Upper lobe of left lung (tissue), 6 donors: ENCODE measurements at regions not wholly inside any gene's neighbourhood (a gene's known extent, or its start where the extent isn't known, plus 50 kb on each side); places are given as distances from the start of the nearest gene placed in this dataset.

Experiments used
- ATAC-seq, 2 donors: fragments of 200-7000 bp; cut with Tn5 transposase; one replicate each; pipeline ENCODE4 v1.9.1; 2022; ENCODE audit warnings: mild to moderate bottlenecking in 2 of 2, moderate library complexity in 2 of 2; ENCODE audit not compliant: low FRiP score in 2 of 2
- DNase-seq, 2 donors: peaks; one replicate each; pipeline ENCODE4 v3.0.0-alpha.2; 2019 to 2020
- H3K27ac ChIP-seq, 4 donors: fragments of 200-600 bp; sonication (generic); one replicate each; pipeline ENCODE4 v1.5.1; 2016 to 2019
- H3K27me3 ChIP-seq, 4 donors: fragments of 200-600 bp; sonication (generic); one replicate each; pipeline ENCODE4 v1.5.1; 2017 to 2019
- H3K36me3 ChIP-seq, 4 donors: fragments of 200-600 bp; sonication (generic); one replicate each; pipeline ENCODE4 v1.5.1; 2016 to 2019
- H3K4me1 ChIP-seq, 4 donors: fragments of 200-600 bp; sonication (generic); one replicate each; pipeline ENCODE4 v1.5.1; 2018 to 2019
- H3K4me3 ChIP-seq, 4 donors: fragments of 200-600 bp; sonication (generic); one replicate each; pipeline ENCODE4 v1.5.1; 2017 to 2019; ENCODE audit warnings: mild to moderate bottlenecking in 2 of 4, moderate library complexity in 1 of 4
- H3K9me3 ChIP-seq, 4 donors: fragments of 200-600 bp; sonication (generic); one replicate each; pipeline ENCODE4 v1.5.1; 2018 to 2019
- CTCF ChIP-seq, 6 experiments: fragments of 450-650 bp in 4 of 6; fragments of 200-600 bp in 2 of 6; sonication (generic) in 2 of 6; IDR thresholded peaks; one replicate each; pipeline ENCODE4 v1.5.1; 2016 to 2019; ENCODE audit warnings: antibody characterized with exemption in 6 of 6
- EP300 ChIP-seq, 4 donors: sonication (generic); formaldehyde crosslinking; IDR thresholded peaks; one replicate each; pipeline ENCODE4 v1.5.1; 2017; ENCODE audit warnings: antibody characterized with exemption in 4 of 4, control low read depth in 2 of 4
- POLR2A ChIP-seq, 4 donors: fragments of 450-650 bp; IDR thresholded peaks; one replicate each; pipeline ENCODE4 v1.5.1; 2016 to 2017; ENCODE audit warnings: antibody characterized with exemption in 4 of 4, mild to moderate bottlenecking in 2 of 4
- POLR2AphosphoS5 ChIP-seq, 2 donors: sonication (generic); formaldehyde crosslinking; IDR thresholded peaks; one replicate each; pipeline ENCODE4 v1.5.1; 2017; ENCODE audit warnings: antibody characterized with exemption in 2 of 2
- WGBS, 2 donors: methylation state at CpG; one replicate each; pipeline ENCODE4 v1.1.5; 2017 to 2018; 5-methylcytosine and 5-hydroxymethylcytosine counted together
- donor health status: DM: no; HTN: no; CAD: no; lungs with moderate emphysema.
- donor health status: DM: no; HTN: yes; CAD: no; lungs with severe emphysema.

- DNase-seq, result no peak
- no peak overlapping the region for H3K27ac ChIP-seq
- H3K4me3 ChIP-seq, result no peak overlapping the region
- TF ChIP-seq EP300 (IDR thresholded peaks at IDR 0.05) (no peak), POLR2AphosphoS5 (IDR thresholded peaks at IDR 0.05) (no peak), CTCF (IDR thresholded peaks at IDR 0.05) (no peak), POLR2A (IDR thresholded peaks at IDR 0.05) (no peak)
- H3K9me3 ChIP-seq, result no peaks in the 10 kb centered on the region
- no peaks in the 10 kb centered on the region for H3K4me1 ChIP-seq
- H3K27me3 ChIP-seq, result no peaks in the 10 kb centered on the region
- ATAC-seq, result no peak
- H3K36me3 ChIP-seq, result no peaks in the 10 kb centered on the region
These were observed 97.1 kb upstream of the C1orf87 start for GRCh38 chr1:60170709-60171108.

DNA sequence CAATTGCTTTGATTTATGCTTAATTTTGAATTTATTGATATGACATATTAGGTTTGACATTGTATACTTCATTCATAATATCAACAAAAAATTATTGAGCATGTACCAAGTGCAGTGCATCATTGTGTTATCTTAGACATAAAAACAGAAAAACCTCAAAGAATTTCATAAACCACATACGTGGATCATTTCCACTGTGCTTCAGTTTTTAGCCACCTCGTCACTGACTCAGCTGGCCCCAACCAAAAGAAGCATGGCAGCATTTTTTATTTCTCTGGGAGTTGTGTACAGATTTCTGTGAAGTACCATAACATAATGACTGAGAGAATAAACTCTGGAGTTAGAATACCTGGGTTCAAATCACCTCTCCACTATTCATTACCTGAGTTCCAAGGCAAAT, 95.6 kb upstream of the C1orf87 start:
- TF ChIP-seq POLR2A (IDR thresholded peaks at IDR 0.05), result no peak
- TF ChIP-seq POLR2AphosphoS5 (IDR thresholded peaks at IDR 0.05), result no peak
- TF ChIP-seq EP300 (IDR thresholded peaks at IDR 0.05), result no peak
- TF ChIP-seq CTCF (IDR thresholded peaks at IDR 0.05), result no peak
- H3K9me3 ChIP-seq, result no peaks in the 10 kb centered on the region
- H3K4me1 ChIP-seq, result no peaks in the 10 kb centered on the region
- no peak for ATAC-seq
- no peak overlapping the region for H3K27ac ChIP-seq
- no peaks in the 10 kb centered on the region for H3K36me3 ChIP-seq
- WGBS, 2 donors, result 81 to 84% methylated on average over 2 of the region's 2 CpGs
- no peak for DNase-seq
- H3K27me3 ChIP-seq, result no peaks in the 10 kb centered on the region
- H3K4me3 ChIP-seq, result no peak overlapping the region

GRCh38 chr1:60162936-60163335, 89.4 kb upstream of the C1orf87 start:
- ATAC-seq (no peak), DNase-seq (no peak)
- H3K9me3 ChIP-seq, result no peaks in the 10 kb centered on the region
- no peak overlapping the region for H3K4me3 ChIP-seq
- WGBS, 2 donors, result 86 to 87% methylated on average over 2 of the region's 2 CpGs
- H3K4me1 ChIP-seq, result no peaks in the 10 kb centered on the region
- no peak for TF ChIP-seq POLR2AphosphoS5 (IDR thresholded peaks at IDR 0.05)
- TF ChIP-seq CTCF (IDR thresholded peaks at IDR 0.05), result no peak
- TF ChIP-seq POLR2A (IDR thresholded peaks at IDR 0.05), result no peak
- TF ChIP-seq EP300 (IDR thresholded peaks at IDR 0.05), result no peak
- no peaks in the 10 kb centered on the region for H3K27me3 ChIP-seq
- H3K36me3 ChIP-seq, result no peaks in the 10 kb centered on the region
- no peak overlapping the region for H3K27ac ChIP-seq

GRCh38 chr1:60160141-60160540, 86.6 kb upstream of the C1orf87 start:
- Histone ChIP-seq H3K4me1 (no peaks in the 10 kb centered on the region), H3K27me3 (no peaks in the 10 kb centered on the region), H3K4me3 (no peak overlapping the region), H3K36me3 (no peaks in the 10 kb centered on the region), H3K9me3 (no peaks in the 10 kb centered on the region), H3K27ac (no peak overlapping the region)
- ATAC-seq (no peak), DNase-seq (no peak)
- WGBS, 2 donors, result 77 to 87% methylated on average over 2 of the region's 2 CpGs
- no peak for TF ChIP-seq POLR2A (IDR thresholded peaks at IDR 0.05)
- no peak for TF ChIP-seq EP300 (IDR thresholded peaks at IDR 0.05)
- TF ChIP-seq CTCF (IDR thresholded peaks at IDR 0.05), result no peak
- TF ChIP-seq POLR2AphosphoS5 (IDR thresholded peaks at IDR 0.05), result no peak

GRCh38 chr1:60156371-60156770, 82.8 kb upstream of the C1orf87 start:
- H3K27me3 ChIP-seq, result no peaks in the 10 kb centered on the region
- no peaks in the 10 kb centered on the region for H3K4me1 ChIP-seq
- 24 to 41% methylated on average over 1 of the region's 1 CpG for WGBS, 2 donors
- H3K27ac ChIP-seq, result no peak overlapping the region
- no peak overlapping the region for H3K4me3 ChIP-seq
- no peak for TF ChIP-seq POLR2AphosphoS5 (IDR thresholded peaks at IDR 0.05)
- no peak for TF ChIP-seq POLR2A (IDR thresholded peaks at IDR 0.05)
- TF ChIP-seq EP300 (IDR thresholded peaks at IDR 0.05), result no peak
- no peak for TF ChIP-seq CTCF (IDR thresholded peaks at IDR 0.05)
- H3K9me3 ChIP-seq, result no peaks in the 10 kb centered on the region
- H3K36me3 ChIP-seq, result no peaks in the 10 kb centered on the region
- no peak for DNase-seq
- ATAC-seq, result no peak
